HG03439 (cell line): ENCODE measurements at regions not wholly inside any gene's neighbourhood (a gene's known extent, or its start where the extent isn't known, plus 50 kb on each side); places are given as distances from the start of the nearest gene placed in this dataset.

ENCODE experiments used
- ATAC-seq: cut with Tn5 transposase; IDR thresholded peaks from one replicate; pipeline ENCODE4 v1.9.1; 2021; ENCODE audit warnings: mild to moderate bottlenecking, moderate library complexity; ENCODE audit not compliant: unreplicated experiment

DNA sequence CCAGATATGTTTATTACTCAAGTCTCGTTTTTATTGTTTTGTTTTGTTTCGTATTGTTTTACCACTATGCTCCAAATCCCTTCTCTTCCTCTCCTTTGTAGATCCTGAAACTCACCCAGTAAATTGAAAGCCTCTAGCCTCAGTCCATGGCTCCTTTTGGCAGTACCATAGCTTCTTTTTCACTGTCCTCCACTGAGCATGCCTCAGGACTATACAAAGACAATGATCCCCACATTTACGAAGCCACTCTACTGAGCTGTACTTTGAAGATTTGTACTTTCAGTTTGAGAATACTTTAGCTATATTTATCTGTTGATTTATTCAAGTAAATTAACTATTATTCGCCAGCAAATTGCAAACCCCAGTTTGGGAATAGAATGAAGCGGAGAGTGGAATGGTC lies 159.1 kb upstream of the SLITRK3 start:
- ATAC-seq: no peak

DNA sequence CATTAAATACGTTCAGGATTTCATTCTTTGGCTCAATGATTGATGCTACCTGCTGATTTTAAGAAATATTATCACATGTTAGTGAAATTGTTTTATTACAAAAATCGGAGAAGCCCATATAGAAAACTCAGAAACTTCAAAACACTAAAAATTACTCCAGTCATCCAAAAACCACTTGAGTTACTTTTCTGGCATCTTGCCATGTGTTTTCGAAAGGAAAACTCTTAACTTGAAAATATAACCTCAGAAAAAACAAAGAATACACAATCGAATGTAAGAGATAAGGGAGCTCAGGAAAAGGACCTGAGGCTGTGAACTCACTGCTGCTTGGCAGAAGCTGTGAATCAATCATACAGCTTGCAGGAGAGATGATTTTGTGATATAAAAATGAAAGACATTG lies 151.3 kb upstream of the SLITRK3 start:
- no peak for ATAC-seq

GRCh38 chr3:165346503-165346902 lies 150.3 kb upstream of the SLITRK3 start:
- no peak for ATAC-seq

GRCh38 chr3:165343185-165343584 lies 147.0 kb upstream of the SLITRK3 start:
- no peak for ATAC-seq

DNA sequence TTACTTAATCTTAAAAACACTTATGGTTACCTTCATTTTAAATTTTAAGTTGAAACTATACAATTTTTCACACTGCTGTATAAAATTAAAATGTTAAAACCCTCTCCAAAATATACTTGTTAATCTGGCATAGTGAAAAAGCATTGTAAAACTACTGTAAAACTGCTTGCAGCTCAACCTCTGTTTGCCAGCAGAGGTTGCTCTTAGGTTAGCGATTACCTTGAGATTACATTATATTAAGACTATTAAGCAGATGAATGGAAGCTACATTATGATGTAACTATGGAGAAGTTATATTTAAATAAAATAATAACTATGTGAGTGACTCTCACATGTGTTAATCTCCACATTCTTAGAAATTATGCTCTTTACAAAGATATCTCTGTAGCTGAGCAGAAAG lies 143.6 kb upstream of the SLITRK3 start:
- no peak for ATAC-seq

DNA sequence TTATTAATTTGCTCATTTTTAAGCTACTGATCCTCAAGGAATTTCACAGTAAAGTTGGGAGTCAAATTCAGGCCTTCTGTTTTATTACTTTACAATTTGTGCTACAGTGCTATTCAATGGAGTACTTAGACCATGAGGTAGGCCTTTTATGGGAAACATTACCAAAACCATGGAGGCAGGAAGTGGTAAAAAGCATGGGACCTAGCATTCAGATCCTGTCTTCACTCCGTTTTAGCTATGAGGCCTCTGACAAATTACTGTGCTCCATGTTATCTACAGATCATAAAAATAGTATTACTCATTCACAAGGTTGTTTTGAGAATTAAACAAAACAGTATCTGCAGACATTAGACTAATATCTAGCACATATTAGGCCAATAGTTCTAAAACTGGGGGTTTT lies 140.6 kb upstream of the SLITRK3 start:
- ATAC-seq: no peak
